H1 (cell line): ENCODE measurements at regions not wholly inside any gene's neighbourhood (a gene's known extent, or its start where the extent isn't known, plus 50 kb on each side); places are given as distances from the start of the nearest gene placed in this dataset.

ENCODE experiments used
- CTCF ChIA-PET: fragments of 300-600 bp; sonication (Branson Sonifier 250); formaldehyde crosslinking; loops from one replicate; lab custom pipeline; 2021; ENCODE audit not compliant: partially characterized antibody; lab: Charles Lee
- POLR2A ChIA-PET: fragments of 300-600 bp; sonication (Branson Sonifier 250); formaldehyde crosslinking; loops from one replicate; lab custom pipeline; 2021; ENCODE audit warnings: inconsistent platforms; ENCODE audit not compliant: partially characterized antibody; lab: Charles Lee
- DNase-seq, 2 experiments: peaks; one replicate each; pipeline versions ENCODE4 v3.0.0 to v3.0.0-alpha.2; 2010 to 2022; ENCODE audit warnings: low spot score in 2 of 2, low read depth in 1 of 2, mixed read lengths in 1 of 2
- FAIRE-seq: peaks from 2 replicates; lab custom pipeline; 2011; peaks lifted over from hg19 to GRCh38; lab: Jason Lieb, UNC
- H2AFZ ChIP-seq: 2 replicates; pipeline ENCODE4 v1.8.1; 2012; ENCODE audit warnings: low read length, inconsistent platforms
- H2AK5ac ChIP-seq: 2 replicates; pipeline ENCODE4 v1.6.1; 2013; ENCODE audit warnings: low read depth, low read length
- H2BK120ac ChIP-seq: replicated peaks from 2 replicates; pipeline ENCODE3; 2013; ENCODE audit warnings: low read depth, low read length, inconsistent platforms
- H2BK12ac ChIP-seq: 2 replicates; pipeline ENCODE4 v1.6.1; 2013; ENCODE audit warnings: low read depth, low read length
- H2BK15ac ChIP-seq: 2 replicates; pipeline ENCODE4 v1.6.1; 2013; ENCODE audit warnings: low read length
- H2BK20ac ChIP-seq: 2 replicates; pipeline ENCODE4 v1.6.1; 2013; ENCODE audit warnings: low read length
- H2BK5ac ChIP-seq: 2 replicates; pipeline ENCODE4 v1.6.1; 2013; ENCODE audit warnings: low read depth, low read length
- H3K14ac ChIP-seq: 2 replicates; pipeline ENCODE4 v1.6.1; 2013; ENCODE audit warnings: inconsistent platforms; ENCODE audit not compliant: insufficient read length
- H3K18ac ChIP-seq: 2 replicates; pipeline ENCODE4 v1.6.1; 2013; ENCODE audit warnings: low read length; ENCODE audit errors: extremely low read depth
- H3K23ac ChIP-seq: 2 replicates; pipeline ENCODE4 v1.6.1; 2013; ENCODE audit warnings: inconsistent platforms; ENCODE audit not compliant: insufficient read length
- H3K23me2 ChIP-seq: 2 replicates; pipeline ENCODE4 v1.6.1; 2013; ENCODE audit warnings: low read depth, low read length
- H3K27ac ChIP-seq: 2 replicates; pipeline ENCODE4 v1.6.1; 2011; ENCODE audit warnings: low read depth, low read length, inconsistent platforms
- H3K27me3 ChIP-seq, 4 experiments: replicated peaks in 1 of 4; 1 replicate in 1 of 4; 2 replicates in 3 of 4; pipeline versions ENCODE4 v1.6.1 to v1.8.1; 2011 to 2013; ENCODE audit warnings: low read length in 3 of 4, mild to moderate bottlenecking in 3 of 4, inconsistent platforms in 2 of 4, mixed read lengths in 2 of 4, moderate library complexity in 1 of 4; ENCODE audit not compliant: control insufficient read depth in 3 of 4, insufficient read depth in 3 of 4; ENCODE audit errors: extremely low read depth in 1 of 4
- H3K36me3 ChIP-seq, 4 experiments: 2 replicates each; pipeline versions ENCODE4 v1.6.1 to v1.8.1; 2011 to 2013; ENCODE audit warnings: mild to moderate bottlenecking in 4 of 4, low read length in 3 of 4, moderate library complexity in 2 of 4, control low read depth in 1 of 4, inconsistent platforms in 1 of 4; ENCODE audit not compliant: insufficient read depth in 4 of 4, control insufficient read depth in 2 of 4
- H3K4ac ChIP-seq: replicated peaks from 2 replicates; pipeline ENCODE3; 2013; ENCODE audit warnings: low read length, low read depth, mixed read lengths, inconsistent platforms; ENCODE audit not compliant: insufficient read length
- H3K4me1 ChIP-seq, 4 experiments: replicated peaks in 1 of 4; 1 replicate in 1 of 4; 2 replicates in 3 of 4; pipeline versions ENCODE4 v1.6.1 to v1.8.1; 2011 to 2013; ENCODE audit warnings: low read length in 3 of 4, inconsistent platforms in 2 of 4, mixed read lengths in 1 of 4; ENCODE audit not compliant: insufficient read depth in 4 of 4, control insufficient read depth in 3 of 4
- H3K4me2 ChIP-seq, 2 experiments: 2 replicates each; pipeline versions ENCODE4 v1.6.1 to v1.8.1; 2011 to 2013; ENCODE audit warnings: low read depth in 2 of 2, low read length in 2 of 2, control low read depth in 1 of 2, inconsistent platforms in 1 of 2, mild to moderate bottlenecking in 1 of 2; ENCODE audit not compliant: insufficient read depth in 1 of 2
- H3K4me3 ChIP-seq, 4 experiments: fragments of 200-600, 300-600 bp in 1 of 4; sonication (generic), shearing (Covaris generic), sonication (Bioruptor Twin) in 1 of 4; 2 replicates each; pipeline versions ENCODE4 v1.5.1 to v1.8.1; 2011 to 2016; ENCODE audit warnings: low read length in 4 of 4, low read depth in 3 of 4, control low read depth in 2 of 4, inconsistent platforms in 2 of 4, mild to moderate bottlenecking in 2 of 4, mixed read lengths in 1 of 4, moderate library complexity in 1 of 4; ENCODE audit not compliant: insufficient read depth in 2 of 4; ENCODE audit errors: extremely low read depth in 1 of 4
- H3K56ac ChIP-seq: replicated peaks from 2 replicates; pipeline ENCODE3; 2013; ENCODE audit warnings: low read depth, mild to moderate bottlenecking, mixed read lengths, low read length, inconsistent platforms; ENCODE audit not compliant: insufficient read length
- H3K79me1 ChIP-seq: 2 replicates; pipeline ENCODE4 v1.6.1; 2013; ENCODE audit warnings: low read depth, low read length, control low read depth
- H3K79me2 ChIP-seq, 2 experiments: 2 replicates each; pipeline versions ENCODE4 v1.6.1 to v1.8.1; 2012 to 2013; ENCODE audit warnings: low read length in 2 of 2, mild to moderate bottlenecking in 2 of 2, inconsistent platforms in 1 of 2; ENCODE audit not compliant: insufficient read depth in 2 of 2, control insufficient read depth in 1 of 2
- H3K9ac ChIP-seq, 4 experiments: replicated peaks in 1 of 4; 1 replicate in 1 of 4; 2 replicates in 3 of 4; pipeline versions ENCODE4 v1.6.1 to v1.8.1; 2011 to 2013; ENCODE audit warnings: low read depth in 3 of 4, low read length in 3 of 4, control low read depth in 2 of 4, mild to moderate bottlenecking in 2 of 4, moderate library complexity in 2 of 4, inconsistent platforms in 1 of 4; ENCODE audit errors: extremely low read depth in 1 of 4
- H3K9me3 ChIP-seq, 2 experiments: 2 replicates each; pipeline versions ENCODE4 v1.6.1 to v1.8.1; 2012 to 2013; ENCODE audit warnings: mild to moderate bottlenecking in 2 of 2, moderate library complexity in 2 of 2, control low read depth in 1 of 2, inconsistent platforms in 1 of 2, low read depth in 1 of 2, low read length in 1 of 2, mixed read lengths in 1 of 2; ENCODE audit not compliant: insufficient read depth in 2 of 2
- H4K20me1 ChIP-seq, 2 experiments: replicated peaks in 1 of 2; 2 replicates each; pipeline versions ENCODE3 to v1.8.1; 2011 to 2013; ENCODE audit warnings: inconsistent platforms in 2 of 2, low read length in 2 of 2, mild to moderate bottlenecking in 1 of 2; ENCODE audit not compliant: insufficient read depth in 2 of 2, control insufficient read depth in 1 of 2
- H4K5ac ChIP-seq: 2 replicates; pipeline ENCODE4 v1.6.1; 2013; ENCODE audit warnings: low read length, low read depth, mixed read lengths, inconsistent platforms; ENCODE audit not compliant: insufficient read length
- H4K8ac ChIP-seq: 2 replicates; pipeline ENCODE4 v1.8.0; 2013; ENCODE audit warnings: mild to moderate bottlenecking, moderate library complexity, low read length, inconsistent platforms; ENCODE audit not compliant: insufficient read depth; ENCODE audit errors: extremely low read depth
- H4K91ac ChIP-seq: replicated peaks from 2 replicates; pipeline ENCODE3; 2013; ENCODE audit warnings: low read length, mixed read lengths, inconsistent platforms; ENCODE audit not compliant: insufficient read length
- RAD21 ChIP-seq, 2 experiments: IDR thresholded peaks in 1 of 2; conservative IDR thresholded peaks in 1 of 2; 2 replicates each; pipeline ENCODE4 v1.6.1; 2011; ENCODE audit warnings: low read depth in 2 of 2, low read length in 2 of 2, improper control_type of control experiment in 1 of 2, inconsistent platforms in 1 of 2, mild to moderate bottlenecking in 1 of 2, moderate library complexity in 1 of 2
- WGBS, 2 experiments: shearing (Covaris generic) in 1 of 2; methylation state at CpG; one replicate each; pipeline versions ENCODE4 v1.1.6 to v1.1.7; 2013 to 2015; ENCODE audit warnings: low lambda C conversion rate in 2 of 2, mixed read lengths in 2 of 2, inconsistent platforms in 1 of 2, low coverage in 1 of 2, missing lambda C conversion rate in 1 of 2; ENCODE audit not compliant: insufficient replicate concordance in 2 of 2, insufficient coverage in 1 of 2, insufficient read length in 1 of 2; ENCODE audit errors: extremely low coverage in 1 of 2, missing lambda C conversion rate in 1 of 2; 5-methylcytosine and 5-hydroxymethylcytosine counted together

GRCh38 chr6:140777780-140778179 is 1354.9 kb upstream of the GJE1 start:
- H3K4ac ChIP-seq = no peak overlapping the region
- H3K36me3 ChIP-seq = no peaks in the 10 kb centered on the region
- H4K20me1 ChIP-seq = no peaks in the 10 kb centered on the region
- H2AFZ ChIP-seq = no peak overlapping the region
- no peak overlapping the region for H2BK5ac ChIP-seq
- no peak overlapping the region for H3K9ac ChIP-seq
- H3K79me2 ChIP-seq = no peaks in the 10 kb centered on the region
- no peaks in the 10 kb centered on the region for H3K4me1 ChIP-seq
- H2AK5ac ChIP-seq = no peak overlapping the region
- H3K23me2 ChIP-seq = no peaks in the 10 kb centered on the region
- no peak overlapping the region for H4K5ac ChIP-seq
- H3K79me1 ChIP-seq = no peaks in the 10 kb centered on the region
- no peak overlapping the region for H3K56ac ChIP-seq
- WGBS, 2 experiments = 88% methylated on average over 4 of the region's 4 CpGs; no CpG with 5 or more reads in 1 of the 2 experiments
- H3K18ac ChIP-seq = no peak overlapping the region
- H3K27ac ChIP-seq = no peak overlapping the region
- no peaks in the 10 kb centered on the region for H3K9me3 ChIP-seq
- CTCF ChIA-PET = no interaction called here
- no peak overlapping the region for H3K23ac ChIP-seq
- H2BK120ac ChIP-seq = no peak overlapping the region
- POLR2A ChIA-PET = no interaction called here
- no peak overlapping the region for H3K4me3 ChIP-seq
- H4K8ac ChIP-seq = no peak overlapping the region
- no peak for TF ChIP-seq RAD21 (IDR thresholded peaks at IDR 0.05 in 1 of 2, conservative IDR thresholded peaks at IDR 0.05 in 1 of 2; ENCODE audit: low read depth in 2 of 2, low read length in 2 of 2)
- H3K14ac ChIP-seq = no peak overlapping the region
- H4K91ac ChIP-seq = no peak overlapping the region
- FAIRE-seq = no peak
- H2BK20ac ChIP-seq = no peak overlapping the region
- DNase-seq = no peak
- no peak overlapping the region for H3K4me2 ChIP-seq
- H3K27me3 ChIP-seq = no peaks in the 10 kb centered on the region
- H2BK15ac ChIP-seq = no peak overlapping the region
- H2BK12ac ChIP-seq = no peak overlapping the region
